GM21390 (cell line): ENCODE measurements at regions not wholly inside any gene's neighbourhood (a gene's known extent, or its start where the extent isn't known, plus 50 kb on each side); places are given as distances from the start of the nearest gene placed in this dataset.
A peak's percentile ranks its signal among the peaks of the same experiment; 100 is the strongest.

Experiments used
- ATAC-seq: cut with Tn5 transposase; IDR thresholded peaks from one replicate; pipeline ENCODE4 v1.9.1; 2021; ENCODE audit not compliant: unreplicated experiment

- ATAC-seq: no peak
These were observed 65.2 kb upstream of the FZD7 start for GRCh38 chr2:201968476-201968875.

- ATAC-seq: no peak
These were observed 64.3 kb upstream of the FZD7 start for GRCh38 chr2:201969241-201969937.

GRCh38 chr2:201969938-201970785, 63.5 kb upstream of the FZD7 start:
- no peak for ATAC-seq

GRCh38 chr2:201970786-201971108, 62.9 kb upstream of the FZD7 start:
- no peak for ATAC-seq

GRCh38 chr2:201971531-201972228, 62.0 kb upstream of the FZD7 start:
- no peak for ATAC-seq

- ATAC-seq: no peak
These were observed 60.9 kb upstream of the FZD7 start for GRCh38 chr2:201972621-201973255.

- ATAC-seq: no peak
These were observed 60.2 kb upstream of the FZD7 start for GRCh38 chr2:201973305-201973928.

GRCh38 chr2:201974171-201975100, 59.2 kb upstream of the FZD7 start:
- no peak for ATAC-seq

- ATAC-seq: no peak
These were observed 58.2 kb upstream of the FZD7 start for GRCh38 chr2:201975434-201975833.

GRCh38 chr2:201975964-201976612, 57.6 kb upstream of the FZD7 start:
- no peak for ATAC-seq

- ATAC-seq: no peak
These were observed 56.0 kb upstream of the FZD7 start for GRCh38 chr2:201977651-201978050.

- ATAC-seq: no peak
These were observed 55.3 kb upstream of the FZD7 start for GRCh38 chr2:201978333-201978732.

- no peak for ATAC-seq
These were observed 54.7 kb upstream of the FZD7 start for GRCh38 chr2:201978986-201979385.

- ATAC-seq: peak; percentile 74
These were observed 53.2 kb upstream of the FZD7 start for GRCh38 chr2:201980389-201980821.

- no peak for ATAC-seq
These were observed 52.7 kb upstream of the FZD7 start for GRCh38 chr2:201980946-201981345.

GRCh38 chr2:201983174-201983573, 50.5 kb upstream of the FZD7 start:
- ATAC-seq: no peak

GRCh38 chr2:201983800-201984199, 49.9 kb upstream of the FZD7 start:
- ATAC-seq: no peak
